Stimulated activated CD8-positive, alpha-beta memory T cell treated with anti-CD3 and anti-CD28 coated beads, Interleukin-4, amount 100 ng/mL, for 24 hours (primary cell): ENCODE measurements at regions not wholly inside any gene's neighbourhood (a gene's known extent, or its start where the extent isn't known, plus 50 kb on each side); places are given as distances from the start of the nearest gene placed in this dataset.
"Not testable (repeated sequence)": the region's sequence is repeated elsewhere in the genome, so short reads cannot be mapped to it uniquely, and the experiment has no call there.

Source experiments
- DNase-seq: peaks from one replicate; pipeline ENCODE4 v3.0.0-alpha.2; 2020; ENCODE audit warnings: low read depth

DNA sequence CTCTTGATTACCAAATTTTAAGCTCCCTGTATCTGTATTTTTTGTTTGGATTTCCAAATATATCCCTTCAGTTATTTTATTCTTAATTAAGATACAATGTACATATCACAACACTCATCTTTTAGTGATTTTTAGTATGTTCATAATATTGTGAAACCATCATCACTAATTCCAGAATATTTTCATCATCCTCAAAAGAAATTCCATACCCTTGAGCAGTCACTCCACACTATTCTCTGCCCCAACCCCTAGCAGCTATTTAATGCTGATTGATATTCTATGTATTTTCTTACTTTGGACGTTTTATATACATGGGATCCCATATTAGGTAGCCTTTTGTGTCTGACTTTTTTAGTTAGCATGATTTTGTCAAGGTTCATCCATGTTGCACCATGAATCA lies 127.4 kb upstream of the SLC8A1 start:
- DNase-seq = no peak

- DNase-seq = no peak
These were observed 132.5 kb upstream of the SLC8A1 start for GRCh38 chr2:40584432-40584831.

DNA sequence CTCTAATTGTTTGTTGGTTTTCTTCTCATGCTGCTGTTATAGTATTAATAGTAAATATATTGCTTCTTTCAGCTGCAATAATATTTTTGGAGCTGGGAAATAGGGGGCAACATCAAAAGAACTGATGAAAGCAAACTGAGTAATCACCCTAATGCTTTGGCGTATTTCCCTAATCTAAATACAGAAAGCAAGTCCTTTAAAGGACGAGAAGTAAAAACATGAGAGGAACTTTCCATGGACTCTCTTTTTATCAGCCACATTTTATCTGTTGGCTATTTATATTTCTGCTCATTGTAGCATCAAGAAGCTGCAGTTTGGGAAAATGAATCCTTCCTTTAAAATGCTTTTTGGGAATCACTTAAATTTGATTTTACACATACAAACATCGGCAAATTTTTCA lies 139.9 kb upstream of the SLC8A1 start:
- no peak for DNase-seq

DNA sequence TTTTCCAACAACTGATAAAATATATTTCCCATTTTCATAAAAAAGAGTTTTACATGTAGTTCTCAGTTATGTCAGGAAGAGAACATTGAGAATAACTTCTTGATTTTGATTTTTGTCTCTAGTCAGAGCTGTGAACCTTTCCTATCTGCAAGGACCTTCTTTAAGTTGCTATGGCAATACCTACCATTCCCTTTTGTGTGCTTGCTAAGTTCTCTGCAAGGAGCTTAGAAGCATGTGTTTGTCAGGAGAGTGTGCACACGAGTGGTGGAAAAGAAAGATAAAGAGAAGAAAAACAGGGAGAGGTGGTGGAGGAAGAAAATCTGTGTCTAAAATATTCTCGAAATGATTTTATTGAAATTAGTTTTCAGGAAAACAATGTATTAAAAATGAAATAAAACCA lies 140.3 kb upstream of the SLC8A1 start:
- DNase-seq = no peak

GRCh38 chr2:40606862-40607261 lies 155.0 kb upstream of the SLC8A1 start:
- DNase-seq = no peak

- no peak for DNase-seq
These were observed 159.3 kb upstream of the SLC8A1 start for GRCh38 chr2:40611196-40611595.

- no peak for DNase-seq
These were observed 174.0 kb upstream of the SLC8A1 start for GRCh38 chr2:40625849-40626248.

GRCh38 chr2:40628556-40628955 lies 176.7 kb upstream of the SLC8A1 start:
- DNase-seq = no peak

GRCh38 chr2:40629768-40630434 lies 178.0 kb upstream of the SLC8A1 start:
- DNase-seq = no peak

DNA sequence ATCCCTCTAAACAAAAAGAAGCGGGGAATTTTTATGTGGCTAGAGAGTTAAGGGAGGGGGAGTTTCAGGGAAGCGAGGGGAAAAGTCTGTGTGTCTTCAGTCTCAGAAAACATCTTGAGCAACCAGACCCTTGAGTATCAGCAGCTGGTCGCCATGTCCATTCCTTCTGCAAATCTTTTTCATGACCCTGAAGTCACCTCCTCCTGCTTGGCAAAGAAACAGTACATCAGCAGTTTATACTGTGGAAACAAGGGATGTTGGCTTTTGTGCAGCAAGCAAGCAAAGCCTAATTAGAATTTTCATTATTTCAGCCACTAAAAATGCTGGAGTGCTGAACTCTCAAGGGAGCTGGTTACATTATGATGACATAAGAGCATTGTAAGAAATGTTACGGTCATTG lies 187.4 kb upstream of the SLC8A1 start:
- DNase-seq = no peak

- DNase-seq = no peak
These were observed 190.3 kb upstream of the SLC8A1 start for GRCh38 chr2:40642237-40642636.

DNA sequence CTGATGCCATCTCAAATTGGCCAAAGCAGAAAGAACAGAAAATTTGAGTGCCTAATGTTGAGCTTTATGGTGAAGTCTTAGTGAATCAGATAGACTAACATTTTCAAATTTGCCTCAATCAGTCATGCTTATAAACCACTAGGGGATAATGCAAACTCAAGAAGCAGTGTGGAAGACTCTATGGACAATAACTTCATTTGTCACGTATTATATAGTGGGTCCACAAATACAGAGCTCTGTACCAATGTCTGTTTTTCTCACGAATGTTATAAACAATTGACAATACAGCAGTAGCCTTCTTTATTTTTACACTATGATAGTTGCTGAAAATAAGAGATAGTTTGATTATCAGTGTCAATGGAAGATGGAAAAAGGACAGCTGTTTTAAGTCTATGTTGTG lies 190.8 kb upstream of the SLC8A1 start:
- no peak for DNase-seq

GRCh38 chr2:40646642-40647041 lies 194.8 kb upstream of the SLC8A1 start:
- no peak for DNase-seq

- no peak for DNase-seq
These were observed 200.3 kb upstream of the SLC8A1 start for GRCh38 chr2:40652155-40652554.

DNA sequence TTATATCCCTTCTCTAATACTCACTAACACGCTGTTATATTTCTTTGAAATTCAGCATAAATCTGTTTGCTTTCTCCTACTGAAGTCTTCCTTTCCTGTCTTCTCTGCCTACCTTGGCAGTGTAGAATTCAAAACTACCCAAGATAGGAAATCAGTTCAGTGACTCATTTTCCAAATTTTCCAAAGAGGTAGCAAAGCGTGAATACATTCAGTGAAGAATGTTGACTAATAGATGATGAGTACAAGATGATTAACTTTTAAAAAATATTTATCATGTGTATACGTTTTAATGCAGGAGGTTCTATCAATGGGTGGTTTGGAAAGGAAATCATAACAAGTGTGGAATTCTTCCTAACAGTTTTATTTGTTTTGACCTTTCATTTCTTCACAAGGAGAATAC lies 201.9 kb upstream of the SLC8A1 start:
- no peak for DNase-seq

DNA sequence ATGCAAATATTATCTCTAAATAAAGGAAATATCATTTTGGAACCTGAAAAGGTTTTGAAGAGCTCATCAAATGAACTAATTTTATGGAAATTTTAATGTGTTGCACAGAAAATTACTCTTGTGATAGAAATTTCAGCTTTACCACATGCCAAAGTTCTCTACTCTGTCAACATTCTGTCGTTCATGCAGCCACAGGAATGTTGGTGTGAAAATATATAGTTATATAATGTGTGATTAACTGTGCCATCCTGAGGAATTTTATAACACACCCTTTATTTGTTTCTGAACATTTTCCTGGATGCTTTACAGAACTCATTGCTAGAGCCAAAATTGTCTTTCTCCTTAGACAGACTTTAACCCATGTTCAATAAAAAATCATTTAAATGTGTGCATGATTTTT lies 202.5 kb upstream of the SLC8A1 start:
- DNase-seq = no peak

DNA sequence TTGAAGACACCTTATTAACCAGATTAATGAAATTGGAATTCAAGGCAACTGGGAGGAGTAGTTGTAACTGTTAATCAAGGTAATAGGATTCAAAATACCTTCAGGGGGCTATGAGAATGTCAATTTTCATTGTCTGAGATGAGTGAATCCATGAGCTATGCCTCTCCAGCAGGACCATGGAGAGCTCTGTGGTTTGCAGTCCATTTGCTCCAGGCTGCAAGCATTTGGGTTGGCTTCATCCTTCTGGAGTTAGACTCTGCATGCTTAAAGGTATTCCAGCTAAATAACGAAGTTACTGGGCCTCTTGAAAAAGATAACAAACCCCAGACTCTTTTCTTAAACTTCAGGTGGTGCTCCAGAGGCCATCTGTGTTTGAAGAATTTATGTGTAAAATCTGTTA lies 207.1 kb upstream of the SLC8A1 start:
- no peak for DNase-seq

DNA sequence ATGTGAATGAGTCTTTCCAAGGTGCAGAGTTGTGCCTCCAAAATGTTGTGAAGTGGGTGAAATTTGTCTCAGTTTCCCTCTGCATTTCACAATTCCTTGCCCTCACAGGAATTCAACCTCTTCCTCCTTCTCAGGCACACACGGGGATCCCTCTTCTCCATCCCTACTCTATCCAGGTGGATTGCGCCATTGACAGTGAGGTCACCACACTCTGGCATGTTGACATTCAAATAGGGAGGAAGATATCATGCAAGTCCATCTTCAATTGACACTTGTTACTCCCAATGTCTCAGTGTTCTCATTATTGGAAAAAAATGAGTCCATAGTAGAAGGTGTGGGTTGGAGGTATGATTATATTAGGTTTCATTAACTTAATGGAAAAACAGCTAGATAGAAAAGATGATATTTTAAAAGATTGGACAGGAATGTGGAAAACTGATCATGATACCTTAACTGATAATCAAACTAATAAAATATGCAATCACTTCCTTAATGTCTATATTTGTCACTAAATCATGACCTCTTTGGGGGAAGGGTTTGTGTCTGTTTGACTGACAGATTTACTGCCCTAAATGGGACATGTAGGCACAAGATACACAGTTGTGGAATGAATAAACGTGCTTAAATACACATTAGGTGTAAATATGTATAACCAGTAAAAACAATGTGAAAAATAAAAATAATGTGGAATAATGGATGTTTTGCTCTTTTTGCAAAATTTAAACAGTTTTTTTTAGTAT lies 213.8 kb upstream of the SLC8A1 start:
- no peak for DNase-seq

DNA sequence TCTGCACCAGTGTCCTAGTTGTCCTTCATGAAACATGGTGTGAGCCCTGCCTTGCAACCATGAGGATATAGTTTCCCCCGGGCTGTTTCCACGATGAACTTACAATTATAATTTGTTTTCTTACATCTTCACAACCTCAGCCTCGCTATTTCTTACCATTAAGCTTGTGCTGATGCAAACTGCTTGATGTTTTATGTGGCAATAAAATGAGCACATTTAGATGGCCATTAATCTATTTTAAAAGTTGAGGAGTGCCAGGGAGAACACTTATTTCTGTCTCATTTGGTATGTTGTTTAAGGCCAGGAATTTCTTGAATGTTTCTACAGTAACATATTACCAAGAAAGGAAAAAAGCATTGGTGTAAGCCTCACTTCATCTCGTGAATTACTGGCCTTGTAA lies 214.5 kb upstream of the SLC8A1 start:
- no peak for DNase-seq

DNA sequence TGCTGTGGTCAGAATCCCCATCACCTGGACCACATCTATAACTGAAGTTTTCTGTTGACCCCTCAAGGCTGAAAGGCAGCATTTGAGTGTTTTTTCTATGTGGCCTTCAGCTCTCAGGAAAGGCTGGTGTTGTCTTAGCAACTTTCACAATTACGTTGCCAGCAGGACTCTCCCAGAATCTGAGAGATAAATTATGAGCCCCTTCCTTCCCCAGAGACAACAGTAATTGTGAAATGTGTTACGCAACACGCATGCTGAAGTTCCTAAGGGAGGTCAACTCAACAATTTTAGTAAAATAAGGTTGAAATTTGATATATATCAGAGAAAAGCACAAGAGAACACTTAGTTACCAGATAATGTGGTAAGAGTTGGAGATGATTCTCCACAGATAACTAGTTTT lies 216.5 kb upstream of the SLC8A1 start:
- DNase-seq = no peak

DNA sequence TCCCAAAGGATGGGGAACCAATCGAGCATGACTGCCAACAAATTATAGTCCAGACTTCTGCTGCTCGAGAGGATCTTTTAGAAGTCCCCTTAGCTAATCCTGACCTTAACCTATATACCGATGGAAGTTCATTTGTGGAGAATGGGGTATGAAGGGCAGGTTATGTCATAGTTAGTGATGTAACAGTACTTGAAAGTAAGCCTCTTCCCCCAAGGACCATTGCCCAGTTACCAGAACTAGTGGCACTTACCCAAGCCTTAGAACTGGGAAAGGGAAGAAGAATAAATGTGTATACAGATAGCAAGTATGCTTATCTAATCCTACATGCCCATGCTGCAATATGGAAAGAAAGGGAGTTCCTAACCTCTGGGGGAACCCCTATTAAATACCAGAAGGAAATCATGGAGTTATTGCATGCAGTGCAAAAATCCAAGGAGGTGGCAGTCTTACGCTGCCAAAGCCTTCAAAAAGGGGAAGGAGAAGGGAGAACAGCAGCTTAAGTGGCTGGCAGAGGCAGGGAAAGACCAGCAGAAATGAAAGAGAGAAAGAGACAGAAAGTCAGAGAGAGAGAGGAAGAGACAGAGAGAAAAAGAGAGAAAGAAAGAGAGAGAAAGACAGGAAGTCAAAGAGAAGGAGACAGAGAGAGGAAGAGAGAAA lies 224.4 kb upstream of the SLC8A1 start:
- not testable (repeated sequence) for DNase-seq

GRCh38 chr2:40680547-40680946 lies 228.7 kb upstream of the SLC8A1 start:
- DNase-seq = no peak

GRCh38 chr2:40690036-40690435 lies 238.1 kb upstream of the SLC8A1 start:
- no peak for DNase-seq
